Endothelial cell of umbilical vein (primary cell): ENCODE measurements at regions not wholly inside any gene's neighbourhood (a gene's known extent, or its start where the extent isn't known, plus 50 kb on each side); places are given as distances from the start of the nearest gene placed in this dataset.

ENCODE experiments used
- BruUV-seq: library from RNA; stranded (reverse); fragments of 400-500 nt; replicated peaks from 2 replicates; lab custom pipeline; 2021; lab: Mats Ljungman, UMichigan
- CTCF ChIA-PET: fragments of 300-600, 350-600 bp; sonication (Branson Sonifier 250); formaldehyde crosslinking; loops from one replicate; lab custom pipeline; 2021; ENCODE audit warnings: antibody characterized with exemption, inconsistent platforms; lab: Charles Lee
- POLR2A ChIA-PET: fragments of 300-600, 350-600 bp; sonication (Branson Sonifier 250); formaldehyde crosslinking; loops from one replicate; lab custom pipeline; 2021; ENCODE audit warnings: antibody characterized with exemption, inconsistent platforms; lab: Charles Lee
- DNase-seq: peaks from one replicate; pipeline ENCODE4 v3.0.0-alpha.2; 2011; ENCODE audit warnings: low read depth, low spot score
- FAIRE-seq: peaks from 2 replicates; lab custom pipeline; 2011; peaks lifted over from hg19 to GRCh38; lab: Jason Lieb, UNC
- H2AFZ ChIP-seq: 2 replicates; pipeline ENCODE4 v1.6.0; 2012; ENCODE audit warnings: low read depth, low read length, control low read depth, inconsistent platforms
- H3K27ac ChIP-seq: 2 replicates; pipeline ENCODE4 v1.5.1; 2011; ENCODE audit warnings: low read depth, mild to moderate bottlenecking, control low read depth, low read length, moderate library complexity; ENCODE audit not compliant: insufficient read depth
- H3K27me3 ChIP-seq, 2 experiments: 2 replicates each; pipeline versions ENCODE4 v1.6.0 to v1.6.1; 2011; ENCODE audit warnings: low read length in 2 of 2, mixed read lengths in 1 of 2; ENCODE audit not compliant: control insufficient read depth in 2 of 2, insufficient read depth in 2 of 2
- H3K36me3 ChIP-seq, 2 experiments: 2 replicates in 1 of 2; 3 replicates in 1 of 2; pipeline ENCODE4 v1.5.1; 2011; ENCODE audit warnings: low read length in 2 of 2, mild to moderate bottlenecking in 1 of 2, moderate library complexity in 1 of 2; ENCODE audit not compliant: control insufficient read depth in 2 of 2, insufficient read depth in 2 of 2; ENCODE audit errors: extremely low read depth in 1 of 2
- H3K4me1 ChIP-seq: 3 replicates; pipeline ENCODE4 v1.5.1; 2011; ENCODE audit warnings: mild to moderate bottlenecking, low read length; ENCODE audit not compliant: control insufficient read depth, insufficient read depth; ENCODE audit errors: extremely low read depth
- H3K4me2 ChIP-seq: 2 replicates; pipeline ENCODE4 v1.6.1; 2011; ENCODE audit warnings: low read length, control low read depth, mixed read lengths; ENCODE audit not compliant: insufficient read depth
- H3K4me3 ChIP-seq, 3 experiments: fragments of 200-600 bp in 1 of 3; sonication (generic), shearing (Covaris generic) in 1 of 3; replicated peaks in 1 of 3; 2 replicates each; pipeline ENCODE4 v1.5.1; 2011 to 2016; ENCODE audit warnings: control low read depth in 3 of 3, low read length in 3 of 3, mild to moderate bottlenecking in 2 of 3, inconsistent platforms in 1 of 3, low read depth in 1 of 3, moderate library complexity in 1 of 3; ENCODE audit not compliant: insufficient read depth in 1 of 3
- H3K79me2 ChIP-seq: 2 replicates; pipeline ENCODE4 v1.6.0; 2012; ENCODE audit warnings: low read length, inconsistent platforms; ENCODE audit not compliant: control insufficient read depth, insufficient read depth
- H3K9ac ChIP-seq: replicated peaks from 2 replicates; pipeline ENCODE3; 2011; ENCODE audit warnings: low read length, control low read depth; ENCODE audit not compliant: insufficient read depth; ENCODE audit errors: extremely low read depth
- H3K9me1 ChIP-seq: replicated peaks from 3 replicates; pipeline ENCODE4 v1.6.0; 2011; ENCODE audit warnings: mild to moderate bottlenecking, low read length; ENCODE audit not compliant: control insufficient read depth, insufficient read depth; ENCODE audit errors: extremely low read depth
- H3K9me3 ChIP-seq: replicated peaks from 2 replicates; pipeline ENCODE4 v1.5.1; 2012; ENCODE audit warnings: low read length, inconsistent platforms; ENCODE audit not compliant: control insufficient read depth, insufficient read depth
- H4K20me1 ChIP-seq: replicated peaks from 2 replicates; pipeline ENCODE3; 2011; ENCODE audit warnings: mild to moderate bottlenecking, low read length; ENCODE audit not compliant: control insufficient read depth, insufficient read depth; ENCODE audit errors: extremely low read depth
- EZH2 ChIP-seq: IDR thresholded peaks from 2 replicates; pipeline ENCODE4 v1.6.1; 2012; ENCODE audit warnings: borderline replicate concordance, low read depth, mild to moderate bottlenecking, moderate library complexity, low read length, inconsistent platforms; ENCODE audit not compliant: severe bottlenecking
- FOS ChIP-seq: IDR thresholded peaks from 2 replicates; pipeline ENCODE4 v1.6.1; 2011; ENCODE audit warnings: mild to moderate bottlenecking, low read length, moderate library complexity, borderline replicate concordance; ENCODE audit not compliant: insufficient read depth
- GATA2 ChIP-seq: IDR thresholded peaks from 2 replicates; pipeline ENCODE4 v1.7.0; 2011; ENCODE audit warnings: low read depth, mild to moderate bottlenecking, moderate library complexity, mixed read lengths, low read length; ENCODE audit not compliant: insufficient read length, insufficient read depth
- JUN ChIP-seq: IDR thresholded peaks from 2 replicates; pipeline ENCODE4 v1.6.1; 2011; ENCODE audit warnings: borderline replicate concordance, low read depth; ENCODE audit not compliant: insufficient read length, insufficient read depth
- MAX ChIP-seq: IDR thresholded peaks from 2 replicates; pipeline ENCODE4 v1.6.1; 2011; ENCODE audit not compliant: insufficient read depth, insufficient read length
- MYC ChIP-seq: IDR thresholded peaks from one replicate; pipeline ENCODE4 v1.6.1; 2011; ENCODE audit warnings: mild to moderate bottlenecking, low read depth, low read length
- POLR2A ChIP-seq: IDR thresholded peaks from 2 replicates; pipeline ENCODE4 v1.6.1; 2012; ENCODE audit warnings: low read depth, mild to moderate bottlenecking, control low read depth, low read length
- POLR2AphosphoS5 ChIP-seq: IDR thresholded peaks from 2 replicates; pipeline ENCODE4 v1.6.1; 2012; ENCODE audit warnings: low read depth, mild to moderate bottlenecking, control low read depth, low read length, moderate library complexity; ENCODE audit not compliant: insufficient read depth
- dilution Hi-C: fragments of 300-500 bp; cut with MboI; formaldehyde crosslinking; loops from one replicate; pipeline ENCODE4 v1.15.0; 2019; ENCODE audit warnings: low sequenced_read_pairs; ENCODE audit not compliant: extremely low pct_ligation_motif_present
- intact Hi-C: fragments of 100-400 bp; cut with micrococcal nuclease; formaldehyde crosslinking; loops from one replicate; pipeline ENCODE4 v1.10.0; 2022
- TF ChIP-seq, protein P1 (sequence below), 2 donors: IDR thresholded peaks; 1 replicate in 1 of 2; 2 replicates in 1 of 2; pipeline ENCODE4 v1.5.1; 2011; ENCODE audit warnings: low read length in 2 of 2, mild to moderate bottlenecking in 2 of 2, moderate library complexity in 2 of 2, control low read depth in 1 of 2, inconsistent platforms in 1 of 2, low read depth in 1 of 2; ENCODE audit not compliant: insufficient read depth in 1 of 2; ENCODE audit errors: extremely low read depth in 1 of 2

GRCh38 chr9:84575705-84576104, 93.8 kb upstream of the NTRK2 start:
- Histone ChIP-seq H3K4me2 (no peak overlapping the region), H3K36me3 (no peaks in the 10 kb centered on the region), H2AFZ (no peak overlapping the region), H3K27ac (no peak overlapping the region), H3K79me2 (no peaks in the 10 kb centered on the region), H3K4me3 (no peak overlapping the region), H3K27me3 (no peaks in the 10 kb centered on the region), H3K9ac (no peak overlapping the region), H3K9me1 (no peaks in the 10 kb centered on the region), H4K20me1 (no peaks in the 10 kb centered on the region), H3K4me1 (no peaks in the 10 kb centered on the region), H3K9me3 (no peaks in the 10 kb centered on the region)
- ChIA-PET POLR2A (no interaction called here), CTCF (no interaction called here)
- no peak for DNase-seq
- intact Hi-C loops = no loop called here
- no TSS peak for BruUV-seq
- dilution Hi-C loops = no loop called here
- no peak for TF ChIP-seq JUN
- TF ChIP-seq MYC = no peak
- TF ChIP-seq, protein P1, sequence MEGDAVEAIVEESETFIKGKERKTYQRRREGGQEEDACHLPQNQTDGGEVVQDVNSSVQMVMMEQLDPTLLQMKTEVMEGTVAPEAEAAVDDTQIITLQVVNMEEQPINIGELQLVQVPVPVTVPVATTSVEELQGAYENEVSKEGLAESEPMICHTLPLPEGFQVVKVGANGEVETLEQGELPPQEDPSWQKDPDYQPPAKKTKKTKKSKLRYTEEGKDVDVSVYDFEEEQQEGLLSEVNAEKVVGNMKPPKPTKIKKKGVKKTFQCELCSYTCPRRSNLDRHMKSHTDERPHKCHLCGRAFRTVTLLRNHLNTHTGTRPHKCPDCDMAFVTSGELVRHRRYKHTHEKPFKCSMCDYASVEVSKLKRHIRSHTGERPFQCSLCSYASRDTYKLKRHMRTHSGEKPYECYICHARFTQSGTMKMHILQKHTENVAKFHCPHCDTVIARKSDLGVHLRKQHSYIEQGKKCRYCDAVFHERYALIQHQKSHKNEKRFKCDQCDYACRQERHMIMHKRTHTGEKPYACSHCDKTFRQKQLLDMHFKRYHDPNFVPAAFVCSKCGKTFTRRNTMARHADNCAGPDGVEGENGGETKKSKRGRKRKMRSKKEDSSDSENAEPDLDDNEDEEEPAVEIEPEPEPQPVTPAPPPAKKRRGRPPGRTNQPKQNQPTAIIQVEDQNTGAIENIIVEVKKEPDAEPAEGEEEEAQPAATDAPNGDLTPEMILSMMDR (IDR thresholded peaks at IDR 0.05; ENCODE audit: extremely low read depth in 1 of 2, insufficient read depth in 1 of 2, low read depth in 1 of 2, low read length in 2 of 2) = no peak
- no peak for TF ChIP-seq EZH2
- FAIRE-seq = no peak

DNA sequence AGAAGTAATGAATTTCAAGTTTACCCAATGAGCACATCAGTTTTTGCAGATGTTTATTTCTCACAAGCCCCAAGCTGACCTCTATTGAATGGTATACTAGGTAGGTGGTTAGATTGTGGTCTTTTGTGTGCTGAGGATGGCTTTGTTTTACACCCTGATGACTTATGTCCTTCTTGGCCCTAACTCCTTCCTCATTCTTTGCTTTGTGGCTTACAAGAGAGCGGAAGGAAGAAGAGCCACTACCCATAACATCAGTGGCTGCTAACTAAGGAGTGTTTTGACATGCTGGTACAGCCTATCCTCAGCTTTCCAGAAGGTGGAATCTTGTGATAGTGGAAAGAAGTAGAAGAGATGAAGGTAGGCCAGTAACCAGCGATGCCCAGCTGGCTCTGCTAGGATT, 85.7 kb upstream of the NTRK2 start:
- Histone ChIP-seq H3K4me1 (no peaks in the 10 kb centered on the region), H3K79me2 (no peaks in the 10 kb centered on the region), H3K9me1 (no peaks in the 10 kb centered on the region), H3K4me3 (no peak overlapping the region), H3K27ac (no peak overlapping the region), H3K4me2 (no peak overlapping the region), H3K27me3 (no peaks in the 10 kb centered on the region), H3K9ac (no peak overlapping the region), H3K36me3 (no peaks in the 10 kb centered on the region), H3K9me3 (no peaks in the 10 kb centered on the region), H4K20me1 (no peaks in the 10 kb centered on the region), H2AFZ (no peak overlapping the region)
- DNase-seq (no peak), FAIRE-seq (no peak)
- CTCF ChIA-PET = no interaction called here
- dilution Hi-C loops (no loop called here), intact Hi-C loops (no loop called here)
- TF ChIP-seq POLR2A (no peak), MAX (no peak), FOS (no peak), MYC (no peak), GATA2 (no peak), JUN (no peak), POLR2AphosphoS5 (no peak), EZH2 (no peak)
- TF ChIP-seq, protein P1 (IDR thresholded peaks at IDR 0.05; ENCODE audit: extremely low read depth in 1 of 2, insufficient read depth in 1 of 2, low read depth in 1 of 2, low read length in 2 of 2) = no peak
- no TSS peak for BruUV-seq
- POLR2A ChIA-PET = interaction anchor here (0.6 kb wide), 1 partner anchor 56 kb away, joined by 3 read pairs; no protein-coding TSS in a partner anchor
